Osteocyte (in vitro differentiated cells): ENCODE measurements at regions not wholly inside any gene's neighbourhood (a gene's known extent, or its start where the extent isn't known, plus 50 kb on each side); places are given as distances from the start of the nearest gene placed in this dataset.

Experiments
- DNase-seq: peaks from one replicate; pipeline ENCODE4 v3.0.0; 2021; ENCODE audit warnings: mixed read lengths; ENCODE audit not compliant: unreplicated experiment; ENCODE audit errors: extremely low spot score
- H3K27ac Mint-ChIP-seq: one replicate; pipeline ENCODE4 v1.8.0; 2021; ENCODE audit warnings: mild to moderate bottlenecking, mixed read lengths; ENCODE audit not compliant: unreplicated experiment
- H3K27me3 Mint-ChIP-seq: one replicate; pipeline ENCODE4 v1.8.0; 2021; ENCODE audit warnings: mixed read lengths; ENCODE audit not compliant: unreplicated experiment
- H3K36me3 Mint-ChIP-seq: one replicate; pipeline ENCODE4 v1.8.0; 2021; ENCODE audit warnings: mixed read lengths; ENCODE audit not compliant: unreplicated experiment
- H3K4me1 Mint-ChIP-seq: one replicate; pipeline ENCODE4 v1.8.0; 2021; ENCODE audit warnings: mixed read lengths; ENCODE audit not compliant: unreplicated experiment
- H3K4me3 Mint-ChIP-seq: one replicate; pipeline ENCODE4 v1.8.0; 2021; ENCODE audit warnings: mild to moderate bottlenecking, moderate library complexity, mixed read lengths; ENCODE audit not compliant: unreplicated experiment
- H3K9me3 Mint-ChIP-seq: one replicate; pipeline ENCODE4 v1.8.0; 2021; ENCODE audit warnings: mixed read lengths; ENCODE audit not compliant: unreplicated experiment
- TF ChIP-seq, protein P1 (sequence below): fragments of 200-600 bp; sonication (generic); IDR thresholded peaks from 2 replicates; pipeline ENCODE4 v1.5.0; 2021; ENCODE audit warnings: antibody characterized with exemption, mild to moderate bottlenecking, moderate library complexity

DNA sequence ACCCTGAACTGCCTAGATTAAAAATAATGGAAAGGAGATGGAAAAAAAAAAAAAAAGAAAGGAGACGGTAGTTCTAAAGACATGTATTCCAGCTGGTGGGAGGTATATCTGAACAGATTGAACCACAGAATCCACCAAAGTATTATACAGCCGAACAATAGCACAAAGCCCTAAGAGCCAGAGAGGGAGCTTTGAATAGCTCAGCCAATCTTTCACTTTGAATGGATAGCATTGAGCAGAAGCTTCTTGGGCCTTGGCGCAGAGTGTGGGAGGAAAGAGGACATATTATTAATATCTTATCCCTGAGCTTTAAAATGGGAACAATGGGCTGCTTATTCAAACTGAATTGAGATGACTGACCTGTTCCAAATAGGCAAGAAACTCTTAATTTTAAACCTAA, 147.8 kb upstream of the PAQR3 start:
- no peak overlapping the region for H3K27ac Mint-ChIP-seq
- DNase-seq: no peak
- no peaks in the 10 kb centered on the region for H3K36me3 Mint-ChIP-seq
- TF ChIP-seq, protein P1, sequence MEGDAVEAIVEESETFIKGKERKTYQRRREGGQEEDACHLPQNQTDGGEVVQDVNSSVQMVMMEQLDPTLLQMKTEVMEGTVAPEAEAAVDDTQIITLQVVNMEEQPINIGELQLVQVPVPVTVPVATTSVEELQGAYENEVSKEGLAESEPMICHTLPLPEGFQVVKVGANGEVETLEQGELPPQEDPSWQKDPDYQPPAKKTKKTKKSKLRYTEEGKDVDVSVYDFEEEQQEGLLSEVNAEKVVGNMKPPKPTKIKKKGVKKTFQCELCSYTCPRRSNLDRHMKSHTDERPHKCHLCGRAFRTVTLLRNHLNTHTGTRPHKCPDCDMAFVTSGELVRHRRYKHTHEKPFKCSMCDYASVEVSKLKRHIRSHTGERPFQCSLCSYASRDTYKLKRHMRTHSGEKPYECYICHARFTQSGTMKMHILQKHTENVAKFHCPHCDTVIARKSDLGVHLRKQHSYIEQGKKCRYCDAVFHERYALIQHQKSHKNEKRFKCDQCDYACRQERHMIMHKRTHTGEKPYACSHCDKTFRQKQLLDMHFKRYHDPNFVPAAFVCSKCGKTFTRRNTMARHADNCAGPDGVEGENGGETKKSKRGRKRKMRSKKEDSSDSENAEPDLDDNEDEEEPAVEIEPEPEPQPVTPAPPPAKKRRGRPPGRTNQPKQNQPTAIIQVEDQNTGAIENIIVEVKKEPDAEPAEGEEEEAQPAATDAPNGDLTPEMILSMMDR: no peak
- H3K9me3 Mint-ChIP-seq: peaks cover 2% of the 10 kb centered on the region
- no peak overlapping the region for H3K4me3 Mint-ChIP-seq
- H3K4me1 Mint-ChIP-seq: no peaks in the 10 kb centered on the region
- H3K27me3 Mint-ChIP-seq: no peaks in the 10 kb centered on the region

DNA sequence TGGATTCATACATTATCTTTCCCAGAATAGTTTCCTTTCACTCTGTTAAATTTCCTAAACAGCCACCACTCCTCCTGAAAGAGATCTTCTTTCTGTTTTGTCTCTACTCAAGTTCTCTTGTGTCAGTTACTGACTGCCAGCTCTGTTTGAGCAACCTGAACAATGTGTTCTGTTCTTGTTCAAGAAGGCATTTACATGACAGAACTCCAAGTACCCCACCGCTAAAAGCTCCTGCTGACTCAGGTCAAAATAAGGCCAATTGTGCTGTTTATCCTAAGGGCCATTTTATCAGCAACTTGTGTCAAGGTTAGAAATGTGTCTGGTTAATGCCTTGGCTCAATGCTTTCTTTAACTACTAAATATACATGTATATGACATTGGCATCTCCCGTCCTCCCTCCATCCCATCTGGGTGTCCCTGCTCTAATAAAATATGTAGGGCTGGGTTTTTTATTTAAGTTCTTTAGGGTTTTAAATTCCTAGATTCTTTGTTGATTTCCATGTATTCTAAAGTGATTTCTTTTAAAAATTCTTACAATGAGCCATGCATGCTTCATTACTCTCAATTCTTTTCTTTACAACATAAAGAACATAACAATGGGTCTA, 144.3 kb upstream of the PAQR3 start:
- TF ChIP-seq, protein P1: no peak
- H3K4me3 Mint-ChIP-seq: no peak overlapping the region
- no peaks in the 10 kb centered on the region for H3K27me3 Mint-ChIP-seq
- H3K4me1 Mint-ChIP-seq: no peaks in the 10 kb centered on the region
- DNase-seq: no peak
- no peak overlapping the region for H3K27ac Mint-ChIP-seq
- H3K36me3 Mint-ChIP-seq: no peaks in the 10 kb centered on the region
- H3K9me3 Mint-ChIP-seq: peaks cover 5% of the 10 kb centered on the region

DNA sequence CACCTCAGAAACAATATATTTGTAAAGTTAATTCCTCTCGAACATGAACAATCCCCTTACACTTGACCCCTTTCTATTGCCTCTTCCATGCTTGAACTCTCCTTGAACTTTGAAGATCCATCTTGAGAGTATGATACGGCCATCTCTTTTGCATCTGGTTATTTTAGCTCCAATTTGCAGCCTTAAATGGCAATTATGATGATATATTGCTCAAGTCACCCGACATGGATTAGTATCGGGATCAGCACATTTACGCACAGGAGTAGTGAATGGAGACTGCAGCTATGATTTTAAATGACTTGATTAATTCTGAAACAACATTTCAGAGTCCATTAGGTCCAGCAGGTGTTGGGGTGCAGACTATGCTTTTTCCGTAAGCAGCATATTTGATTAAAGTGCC, 143.8 kb upstream of the PAQR3 start:
- TF ChIP-seq, protein P1: no peak
- Mint-ChIP-seq H3K9me3 (peaks cover 5% of the 10 kb centered on the region), H3K36me3 (no peaks in the 10 kb centered on the region)

DNA sequence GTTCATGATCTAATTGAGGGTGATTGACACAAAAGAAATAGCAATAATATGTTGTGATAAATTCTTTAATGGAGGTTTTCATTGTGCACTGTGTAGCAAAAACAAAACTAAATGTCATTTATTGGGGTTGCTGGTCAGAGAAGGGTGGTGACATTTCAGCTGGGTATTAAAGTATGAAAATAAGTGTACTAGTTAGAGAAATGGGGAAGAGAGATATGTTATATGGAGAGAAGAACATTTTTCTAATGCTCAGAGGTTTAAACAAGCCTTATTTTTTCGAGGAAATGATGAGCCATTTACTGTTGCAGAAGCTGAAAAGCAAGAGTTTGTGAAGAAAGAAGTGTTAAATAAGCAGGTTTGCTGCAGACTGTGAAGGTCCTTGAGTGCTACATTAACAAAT, 142.7 kb upstream of the PAQR3 start:
- no peaks in the 10 kb centered on the region for H3K4me1 Mint-ChIP-seq
- H3K27ac Mint-ChIP-seq: no peak overlapping the region
- TF ChIP-seq, protein P1: no peak
- H3K27me3 Mint-ChIP-seq: no peaks in the 10 kb centered on the region
- no peak overlapping the region for H3K4me3 Mint-ChIP-seq
- DNase-seq: no peak
- peaks cover 5% of the 10 kb centered on the region for H3K9me3 Mint-ChIP-seq
- no peaks in the 10 kb centered on the region for H3K36me3 Mint-ChIP-seq

More for the DNA sequence above, 143.8 kb upstream of the PAQR3 start:
- no peak overlapping the region for H3K27ac Mint-ChIP-seq
- no peak overlapping the region for H3K4me3 Mint-ChIP-seq
- no peak for DNase-seq
- no peaks in the 10 kb centered on the region for H3K4me1 Mint-ChIP-seq
- no peaks in the 10 kb centered on the region for H3K27me3 Mint-ChIP-seq

DNA sequence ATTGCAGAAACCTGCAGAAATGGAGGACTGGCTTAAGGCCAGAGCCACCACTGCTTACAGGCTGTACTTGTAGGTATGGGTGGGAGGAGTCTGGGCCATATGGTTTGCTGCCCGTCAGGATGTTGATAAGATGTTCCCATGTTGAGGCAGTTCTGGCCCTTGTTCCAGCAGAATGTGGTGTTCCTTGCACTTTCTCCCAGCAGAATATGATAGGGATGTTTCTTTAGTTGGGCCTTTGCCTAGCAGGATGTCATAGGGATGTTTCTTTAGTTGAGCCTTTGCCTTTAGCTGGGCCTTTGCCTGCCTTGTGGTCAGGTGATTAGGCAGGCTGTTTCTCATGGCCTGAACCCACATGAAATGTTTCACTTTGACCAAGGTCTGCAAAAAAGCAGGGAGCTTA, 139.1 kb upstream of the PAQR3 start:
- Mint-ChIP-seq H3K4me1 (no peaks in the 10 kb centered on the region), H3K4me3 (no peak overlapping the region), H3K27ac (no peak overlapping the region), H3K27me3 (no peaks in the 10 kb centered on the region), H3K9me3 (peaks cover 14% of the 10 kb centered on the region), H3K36me3 (no peaks in the 10 kb centered on the region)
- no peak for DNase-seq
- TF ChIP-seq, protein P1: no peak
